GM18870 (cell line): ENCODE measurements at regions not wholly inside any gene's neighbourhood (a gene's known extent, or its start where the extent isn't known, plus 50 kb on each side); places are given as distances from the start of the nearest gene placed in this dataset.

Source experiments
- ATAC-seq: cut with Tn5 transposase; IDR thresholded peaks from one replicate; pipeline ENCODE4 v1.9.1; 2021; ENCODE audit warnings: moderate library complexity; ENCODE audit not compliant: unreplicated experiment

GRCh38 chr10:128693493-128694131 lies 567.4 kb upstream of the MKI67 start:
- ATAC-seq = no peak

GRCh38 chr10:128694168-128694850 lies 568.1 kb upstream of the MKI67 start:
- no peak for ATAC-seq

- ATAC-seq = no peak
These were observed 568.9 kb upstream of the MKI67 start for GRCh38 chr10:128694851-128695725.

- ATAC-seq = no peak
These were observed 569.7 kb upstream of the MKI67 start for GRCh38 chr10:128695931-128696330.

- no peak for ATAC-seq
These were observed 571.2 kb upstream of the MKI67 start for GRCh38 chr10:128697437-128697836.

GRCh38 chr10:128701381-128701780 lies 575.2 kb upstream of the MKI67 start:
- ATAC-seq = no peak

GRCh38 chr10:128701837-128702236 lies 575.6 kb upstream of the MKI67 start:
- ATAC-seq = no peak

- ATAC-seq = no peak
These were observed 578.5 kb upstream of the MKI67 start for GRCh38 chr10:128704716-128705115.

- no peak for ATAC-seq
These were observed 582.0 kb upstream of the MKI67 start for GRCh38 chr10:128708182-128708581.

- no peak for ATAC-seq
These were observed 583.5 kb upstream of the MKI67 start for GRCh38 chr10:128709686-128710085.

- ATAC-seq = no peak
These were observed 584.0 kb upstream of the MKI67 start for GRCh38 chr10:128710098-128710797.

GRCh38 chr10:128710798-128711183 lies 584.6 kb upstream of the MKI67 start:
- no peak for ATAC-seq

GRCh38 chr10:128711806-128712205 lies 585.6 kb upstream of the MKI67 start:
- no peak for ATAC-seq

GRCh38 chr10:128712661-128713400 lies 586.6 kb upstream of the MKI67 start:
- ATAC-seq = no peak

- no peak for ATAC-seq
These were observed 587.2 kb upstream of the MKI67 start for GRCh38 chr10:128713471-128713870.

GRCh38 chr10:128713874-128714570 lies 587.8 kb upstream of the MKI67 start:
- no peak for ATAC-seq

GRCh38 chr10:128714644-128715415 lies 588.6 kb upstream of the MKI67 start:
- ATAC-seq = no peak

- no peak for ATAC-seq
These were observed 590.0 kb upstream of the MKI67 start for GRCh38 chr10:128716181-128716580.

- no peak for ATAC-seq
These were observed 595.8 kb upstream of the MKI67 start for GRCh38 chr10:128721963-128722445.
